LNCaP clone FGC (cell line): ENCODE measurements at regions not wholly inside any gene's neighbourhood (a gene's known extent, or its start where the extent isn't known, plus 50 kb on each side); places are given as distances from the start of the nearest gene placed in this dataset.

Experiments used
- DNase-seq: peaks from one replicate; pipeline ENCODE4 v3.0.0-alpha.2; 2011; ENCODE audit warnings: low read depth
- H3K4me3 ChIP-seq: 2 replicates; pipeline ENCODE4 v1.5.1; 2011; ENCODE audit warnings: mild to moderate bottlenecking, low read depth, low read length, control low read depth
- TF ChIP-seq, protein P1 (sequence below): IDR thresholded peaks from 2 replicates; pipeline ENCODE4 v1.5.1; 2012; ENCODE audit warnings: mild to moderate bottlenecking; ENCODE audit not compliant: control insufficient read depth, insufficient read depth; ENCODE audit errors: extremely low read depth

DNA sequence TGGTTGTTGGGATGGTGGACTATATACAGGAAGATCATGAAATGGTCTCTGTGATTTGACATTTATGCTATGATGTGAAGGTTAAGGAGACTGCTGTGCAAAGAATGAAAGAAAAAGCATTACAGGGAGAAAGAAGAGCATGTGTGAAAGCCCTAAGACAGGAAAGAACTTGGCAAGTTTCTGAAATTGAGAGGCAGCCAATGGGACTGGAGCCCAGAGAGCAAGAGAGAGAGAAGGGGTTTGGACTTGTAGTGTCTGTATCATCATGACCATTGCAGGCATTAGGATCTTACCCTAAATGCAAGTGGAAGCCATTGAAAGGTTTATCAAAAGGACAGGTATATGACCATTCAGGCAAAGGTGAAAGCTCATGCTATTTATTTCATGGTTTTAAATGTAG lies 147.1 kb downstream of the NAA11 start:
- TF ChIP-seq, protein P1, sequence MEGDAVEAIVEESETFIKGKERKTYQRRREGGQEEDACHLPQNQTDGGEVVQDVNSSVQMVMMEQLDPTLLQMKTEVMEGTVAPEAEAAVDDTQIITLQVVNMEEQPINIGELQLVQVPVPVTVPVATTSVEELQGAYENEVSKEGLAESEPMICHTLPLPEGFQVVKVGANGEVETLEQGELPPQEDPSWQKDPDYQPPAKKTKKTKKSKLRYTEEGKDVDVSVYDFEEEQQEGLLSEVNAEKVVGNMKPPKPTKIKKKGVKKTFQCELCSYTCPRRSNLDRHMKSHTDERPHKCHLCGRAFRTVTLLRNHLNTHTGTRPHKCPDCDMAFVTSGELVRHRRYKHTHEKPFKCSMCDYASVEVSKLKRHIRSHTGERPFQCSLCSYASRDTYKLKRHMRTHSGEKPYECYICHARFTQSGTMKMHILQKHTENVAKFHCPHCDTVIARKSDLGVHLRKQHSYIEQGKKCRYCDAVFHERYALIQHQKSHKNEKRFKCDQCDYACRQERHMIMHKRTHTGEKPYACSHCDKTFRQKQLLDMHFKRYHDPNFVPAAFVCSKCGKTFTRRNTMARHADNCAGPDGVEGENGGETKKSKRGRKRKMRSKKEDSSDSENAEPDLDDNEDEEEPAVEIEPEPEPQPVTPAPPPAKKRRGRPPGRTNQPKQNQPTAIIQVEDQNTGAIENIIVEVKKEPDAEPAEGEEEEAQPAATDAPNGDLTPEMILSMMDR = no peak

DNA sequence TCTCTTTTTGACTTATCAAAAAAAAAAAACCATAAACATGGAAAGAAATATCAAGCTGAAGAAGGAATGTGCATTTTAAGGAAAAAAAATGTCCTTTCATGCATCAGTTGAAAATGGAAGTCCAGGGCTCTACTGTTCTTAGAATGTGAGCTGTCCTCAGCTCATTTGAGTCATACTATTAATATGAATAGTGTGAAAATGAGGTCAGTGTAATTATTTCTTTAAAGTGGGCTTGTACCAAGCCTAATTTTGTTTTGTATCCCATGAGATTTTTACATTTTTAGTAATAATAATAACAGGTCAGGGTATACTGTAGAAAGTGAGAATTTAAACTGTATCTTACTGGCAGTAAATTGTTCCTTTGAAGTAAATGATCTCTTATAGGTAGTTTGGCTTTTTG lies 148.5 kb downstream of the NAA11 start:
- no peak overlapping the region for H3K4me3 ChIP-seq
- DNase-seq = no peak
- TF ChIP-seq, protein P1 = no peak

More for the DNA sequence above, 147.1 kb downstream of the NAA11 start:
- DNase-seq = peak; percentile 15
- H3K4me3 ChIP-seq = no peak overlapping the region

DNA sequence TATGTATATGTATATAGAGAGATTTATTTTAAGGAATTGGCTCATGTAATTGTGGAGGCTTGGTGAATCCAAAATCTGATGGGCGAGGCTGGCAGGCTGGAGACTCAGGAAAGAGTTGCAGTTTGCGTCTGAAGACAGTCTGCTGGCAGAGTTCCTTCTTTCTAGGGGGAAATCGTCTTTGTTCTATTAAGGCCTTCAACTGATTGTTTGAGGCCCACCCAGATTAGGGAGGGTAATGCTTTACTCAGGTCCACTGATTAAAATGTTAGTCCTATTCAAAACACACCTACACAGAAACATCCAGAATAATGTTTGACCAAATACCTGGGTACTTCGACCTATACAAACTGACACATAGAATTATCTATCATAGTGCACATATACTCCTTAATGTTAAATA lies 149.5 kb downstream of the NAA11 start:
- no peak overlapping the region for H3K4me3 ChIP-seq
- no peak for DNase-seq
- TF ChIP-seq, protein P1 = no peak

DNA sequence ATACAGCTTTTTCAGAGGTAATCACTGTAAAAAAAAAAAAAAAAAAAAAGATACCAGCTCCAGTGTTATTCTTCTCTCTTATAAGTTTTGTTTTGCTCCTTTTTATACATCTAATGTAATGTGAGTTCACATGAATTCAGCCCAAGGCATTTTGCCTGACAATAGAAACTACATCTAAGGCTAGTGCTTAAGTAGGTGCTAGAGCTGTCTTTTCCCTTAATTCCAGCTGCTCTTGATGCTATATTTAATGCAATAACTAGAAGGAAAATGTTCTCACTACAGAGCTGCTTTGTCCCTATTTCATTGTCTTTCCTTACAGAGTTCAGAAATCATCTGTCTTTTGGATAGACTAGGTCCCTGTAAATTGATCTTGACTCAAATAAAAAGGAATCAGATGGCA lies 150.1 kb downstream of the NAA11 start:
- no peak for DNase-seq
- H3K4me3 ChIP-seq = no peak overlapping the region
- TF ChIP-seq, protein P1 = no peak

DNA sequence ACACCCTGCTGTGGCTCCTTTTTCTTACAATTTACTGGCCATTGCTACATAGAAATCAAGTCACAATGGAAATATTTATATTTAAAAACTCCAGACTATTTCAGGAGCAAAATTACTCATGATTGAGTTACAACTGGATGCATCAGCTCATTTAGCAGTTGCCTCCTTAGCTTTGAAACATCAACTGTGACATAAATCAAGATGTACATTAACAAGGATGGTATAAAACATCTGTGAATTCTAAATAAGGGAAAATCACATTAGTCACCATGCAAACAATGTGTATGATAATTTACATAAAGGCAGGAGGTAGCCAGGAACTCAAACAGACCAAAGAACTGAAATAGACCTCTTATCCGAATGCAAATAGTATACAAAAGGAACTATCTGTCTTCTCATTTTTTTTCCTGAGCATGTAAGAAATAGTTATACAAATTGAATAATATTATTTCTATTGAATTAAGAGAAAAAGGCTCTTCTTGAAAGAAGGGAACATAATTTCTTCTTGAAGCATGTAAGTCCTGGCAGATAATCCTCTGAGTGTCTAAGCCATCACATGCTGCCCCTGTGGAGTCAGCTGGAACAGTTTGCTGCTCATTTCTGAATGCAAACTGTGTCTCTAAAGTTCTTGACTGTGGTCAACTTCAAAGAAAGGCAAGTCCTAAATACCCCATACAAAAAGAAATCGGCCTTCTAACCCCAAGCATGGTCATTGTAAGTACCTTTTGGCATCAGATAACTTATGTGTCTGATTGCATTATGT lies 151.2 kb downstream of the NAA11 start:
- TF ChIP-seq, protein P1 = no peak
- no peak for DNase-seq
- no peak overlapping the region for H3K4me3 ChIP-seq

DNA sequence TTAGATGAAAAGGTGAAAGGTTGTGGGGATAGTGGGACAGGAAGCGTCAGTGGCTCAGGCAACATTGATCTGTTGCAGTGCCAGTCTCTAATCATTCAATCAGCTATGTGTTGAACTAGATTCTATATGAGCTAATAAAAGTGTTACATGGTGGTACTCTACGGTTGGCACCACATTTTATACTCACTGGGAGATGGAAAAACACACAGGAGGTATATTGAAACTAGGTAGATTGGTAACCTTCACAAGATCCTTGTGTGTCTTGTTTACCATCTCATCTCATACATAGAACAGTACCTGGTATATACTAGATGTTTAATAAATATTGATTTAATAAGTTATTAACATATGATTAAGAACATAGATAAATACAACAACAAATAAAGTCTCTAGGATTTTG lies 152.7 kb downstream of the NAA11 start:
- DNase-seq = peak; percentile 84
- TF ChIP-seq, protein P1 = no peak
- no peak overlapping the region for H3K4me3 ChIP-seq

DNA sequence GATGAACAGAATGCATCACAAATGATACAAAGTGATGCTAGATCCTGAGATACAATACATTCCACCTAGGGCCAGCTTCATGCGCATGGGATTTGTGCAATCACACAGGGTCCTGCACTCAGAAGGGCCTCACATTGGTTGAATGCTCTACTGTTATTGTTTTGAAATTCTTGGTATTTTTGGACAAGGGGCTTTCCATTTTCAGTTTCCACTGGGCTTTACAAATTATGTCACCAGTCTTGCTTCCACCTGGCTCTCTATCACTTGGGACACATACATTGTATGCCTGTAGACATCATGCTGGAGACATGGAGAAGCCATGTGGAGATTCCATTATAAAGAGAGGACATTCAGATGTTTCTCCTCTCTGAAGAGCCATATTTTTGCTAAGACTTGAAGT lies 155.8 kb downstream of the NAA11 start:
- TF ChIP-seq, protein P1 = no peak
- no peak for DNase-seq
- no peak overlapping the region for H3K4me3 ChIP-seq
